ENCODE measurements at regions not wholly inside any gene's neighbourhood (a gene's known extent, or its start where the extent isn't known, plus 50 kb on each side); places are given as distances from the start of the nearest gene placed in this dataset.

DNA sequence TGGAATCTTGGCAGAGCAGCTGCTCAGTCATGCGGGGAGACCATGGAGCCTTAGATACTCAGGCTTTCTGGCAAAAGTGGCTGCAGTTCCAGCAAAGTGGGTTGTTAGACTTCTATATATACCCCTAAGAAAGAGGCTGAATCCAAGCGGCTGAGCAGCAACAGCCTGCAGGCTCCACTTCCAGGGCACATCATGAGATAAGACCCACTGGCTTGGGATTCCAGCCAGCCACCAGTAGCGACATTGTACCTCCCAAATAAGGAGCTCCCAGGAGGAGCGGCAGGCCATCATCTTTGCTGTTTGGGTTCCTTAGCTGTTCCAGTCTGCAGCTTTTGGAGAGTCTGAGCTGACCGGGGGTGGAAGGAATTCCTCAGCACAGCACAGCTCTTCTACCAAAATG lies 150.3 kb upstream of the ST6GAL2 start:
- TF ChIP-seq EZH2 (IDR thresholded peaks at IDR 0.05; ENCODE audit: borderline replicate concordance, insufficient read depth, low read depth, low read length, poor library complexity, severe bottlenecking): no peak
- TF ChIP-seq, protein P1, sequence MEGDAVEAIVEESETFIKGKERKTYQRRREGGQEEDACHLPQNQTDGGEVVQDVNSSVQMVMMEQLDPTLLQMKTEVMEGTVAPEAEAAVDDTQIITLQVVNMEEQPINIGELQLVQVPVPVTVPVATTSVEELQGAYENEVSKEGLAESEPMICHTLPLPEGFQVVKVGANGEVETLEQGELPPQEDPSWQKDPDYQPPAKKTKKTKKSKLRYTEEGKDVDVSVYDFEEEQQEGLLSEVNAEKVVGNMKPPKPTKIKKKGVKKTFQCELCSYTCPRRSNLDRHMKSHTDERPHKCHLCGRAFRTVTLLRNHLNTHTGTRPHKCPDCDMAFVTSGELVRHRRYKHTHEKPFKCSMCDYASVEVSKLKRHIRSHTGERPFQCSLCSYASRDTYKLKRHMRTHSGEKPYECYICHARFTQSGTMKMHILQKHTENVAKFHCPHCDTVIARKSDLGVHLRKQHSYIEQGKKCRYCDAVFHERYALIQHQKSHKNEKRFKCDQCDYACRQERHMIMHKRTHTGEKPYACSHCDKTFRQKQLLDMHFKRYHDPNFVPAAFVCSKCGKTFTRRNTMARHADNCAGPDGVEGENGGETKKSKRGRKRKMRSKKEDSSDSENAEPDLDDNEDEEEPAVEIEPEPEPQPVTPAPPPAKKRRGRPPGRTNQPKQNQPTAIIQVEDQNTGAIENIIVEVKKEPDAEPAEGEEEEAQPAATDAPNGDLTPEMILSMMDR (IDR thresholded peaks at IDR 0.05): no peak

Data from B cell (primary cell).